Glomerular visceral epithelial cell (primary cell): ENCODE measurements at regions not wholly inside any gene's neighbourhood (a gene's known extent, or its start where the extent isn't known, plus 50 kb on each side); places are given as distances from the start of the nearest gene placed in this dataset.
"Not testable (repeated sequence)": the region's sequence is repeated elsewhere in the genome, so short reads cannot be mapped to it uniquely, and the experiment has no call there.

Experiments used
- DNase-seq: peaks from one replicate; pipeline ENCODE4 v3.0.0-alpha.2; 2016; ENCODE audit errors: extremely low spot score

- DNase-seq, result no peak
Observed at GRCh38 chr13:90321281-90321931, 1026.1 kb upstream of the MIR17HG start.

- no peak for DNase-seq
Observed at GRCh38 chr13:90329641-90330040, 1017.8 kb upstream of the MIR17HG start.

GRCh38 chr13:90331974-90332373 is 1015.5 kb upstream of the MIR17HG start:
- no peak for DNase-seq

- no peak for DNase-seq
Observed at GRCh38 chr13:90336507-90336906, 1011.0 kb upstream of the MIR17HG start.

GRCh38 chr13:90341348-90341747 is 1006.1 kb upstream of the MIR17HG start:
- DNase-seq, result not testable (repeated sequence)

GRCh38 chr13:90348477-90349136 is 998.9 kb upstream of the MIR17HG start:
- not testable (repeated sequence) for DNase-seq

DNA sequence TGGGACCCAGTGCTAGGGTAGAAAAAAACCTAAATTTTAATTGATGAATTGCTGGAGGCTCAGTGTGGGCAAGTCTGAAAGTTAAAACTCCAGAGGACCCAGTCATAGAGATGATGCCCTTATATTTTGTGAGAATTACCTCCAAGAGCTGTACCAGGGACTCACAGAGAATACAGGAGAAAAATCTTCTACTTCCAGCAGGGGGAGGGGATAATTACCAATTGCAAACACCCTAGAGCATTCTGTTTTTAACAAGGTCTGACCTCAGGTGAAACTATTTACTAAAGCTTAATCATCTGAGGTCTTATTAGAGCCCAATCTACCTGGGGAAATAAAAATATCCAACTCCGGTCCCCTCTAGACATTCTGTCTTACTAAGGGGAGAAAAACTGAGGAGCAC is 994.7 kb upstream of the MIR17HG start:
- DNase-seq, result no peak

DNA sequence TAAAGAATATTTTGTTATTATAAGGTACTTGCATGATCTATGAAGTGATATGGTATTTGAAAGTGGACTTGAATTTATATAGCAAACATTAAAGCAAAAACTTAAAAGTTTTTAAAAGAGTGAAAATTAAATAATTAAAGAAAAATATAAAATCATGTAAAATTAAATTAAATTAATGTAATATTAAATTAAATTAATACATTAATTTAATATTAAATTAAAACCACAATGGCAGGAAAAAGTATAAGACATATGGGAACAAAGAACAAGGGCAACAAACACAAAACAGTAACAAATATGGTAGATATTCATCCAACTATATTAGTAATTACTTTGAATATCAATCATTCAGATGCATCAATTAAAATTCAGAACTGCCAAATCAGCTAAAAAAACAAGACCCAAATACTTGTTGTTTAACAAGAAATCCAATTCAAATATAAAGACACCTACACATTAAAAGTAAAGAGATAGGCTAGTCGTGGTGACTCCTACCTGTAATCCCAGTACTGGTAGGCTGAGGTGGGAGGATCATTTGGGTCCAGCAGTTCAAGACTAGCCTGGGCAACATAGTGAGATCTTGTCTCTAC is 992.2 kb upstream of the MIR17HG start:
- DNase-seq, result no peak

GRCh38 chr13:90360785-90361184 is 986.7 kb upstream of the MIR17HG start:
- DNase-seq, result no peak

DNA sequence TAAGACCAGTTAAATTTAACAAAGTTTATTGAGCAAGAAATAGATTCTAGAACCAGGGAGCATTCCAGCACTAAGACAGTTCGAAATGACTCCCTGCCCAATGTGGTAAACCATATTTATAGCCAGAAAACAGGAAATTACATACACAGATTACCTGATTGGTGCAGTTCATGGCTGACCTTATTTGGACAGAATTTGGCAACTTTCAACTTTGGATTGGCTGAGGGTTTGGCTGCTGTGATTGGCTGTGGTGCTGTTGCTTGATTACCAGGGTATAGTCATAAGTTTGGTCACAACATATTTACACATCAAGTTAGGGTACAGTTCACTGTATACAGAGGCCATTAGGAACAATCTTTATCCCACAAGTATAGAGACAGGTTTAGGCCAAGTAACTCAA is 984.8 kb upstream of the MIR17HG start:
- no peak for DNase-seq

- no peak for DNase-seq
Observed at GRCh38 chr13:90365130-90365529, 982.4 kb upstream of the MIR17HG start.

- no peak for DNase-seq
Observed at GRCh38 chr13:90374168-90374567, 973.3 kb upstream of the MIR17HG start.

- no peak for DNase-seq
Observed at GRCh38 chr13:90375851-90376250, 971.6 kb upstream of the MIR17HG start.

GRCh38 chr13:90382425-90382824 is 965.1 kb upstream of the MIR17HG start:
- no peak for DNase-seq

GRCh38 chr13:90385781-90386489 is 961.6 kb upstream of the MIR17HG start:
- DNase-seq, result no peak

DNA sequence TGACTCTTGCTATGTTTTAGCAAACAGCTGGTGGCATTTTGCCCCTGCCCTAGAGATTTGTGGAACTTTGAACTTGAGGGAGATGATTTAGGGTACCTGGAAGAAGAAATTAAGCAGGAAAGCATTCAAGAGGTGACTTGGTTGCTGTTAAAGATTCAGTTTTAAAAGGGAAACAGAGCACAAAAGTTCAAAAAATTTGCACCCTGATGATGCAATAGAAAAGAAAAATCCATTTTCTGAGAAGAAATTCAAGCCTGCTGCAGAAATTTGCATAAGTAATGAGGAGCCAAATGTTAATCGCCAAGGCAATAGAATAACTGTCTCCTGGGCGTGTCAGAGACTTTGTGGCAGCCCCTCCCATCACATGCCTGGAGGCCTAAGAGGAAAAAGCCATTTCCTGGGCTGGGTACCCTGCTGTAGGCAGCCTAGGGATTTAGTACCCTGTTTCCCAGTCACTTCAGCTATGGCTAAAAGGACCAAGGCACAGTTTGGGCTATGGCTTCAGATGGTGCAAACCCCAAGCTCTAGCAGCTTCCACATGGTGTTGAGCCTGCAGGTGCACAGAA is 958.5 kb upstream of the MIR17HG start:
- DNase-seq, result no peak

GRCh38 chr13:90389537-90389936 is 958.0 kb upstream of the MIR17HG start:
- DNase-seq, result no peak

- no peak for DNase-seq
Observed at GRCh38 chr13:90393408-90393807, 954.1 kb upstream of the MIR17HG start.

DNA sequence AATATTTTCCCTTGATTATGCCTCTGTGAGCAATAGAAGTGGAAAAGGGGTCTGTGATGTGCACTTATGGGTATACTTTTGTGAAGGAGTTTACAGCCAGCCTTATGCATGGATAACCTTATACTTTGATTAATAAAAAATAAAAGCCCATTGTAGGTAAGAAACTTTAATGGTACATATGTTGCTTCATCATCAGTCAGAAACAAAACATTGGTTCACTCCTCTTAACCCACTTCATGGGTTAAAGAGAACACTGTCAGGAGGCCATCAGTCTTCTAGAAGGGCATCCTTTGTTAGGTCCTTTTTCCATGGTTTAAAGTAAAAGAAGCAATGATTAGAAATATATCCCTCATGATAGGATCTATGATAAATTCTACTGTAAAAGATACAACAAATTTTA is 952.1 kb upstream of the MIR17HG start:
- DNase-seq, result no peak

- DNase-seq, result no peak
Observed at GRCh38 chr13:90395846-90396245, 951.6 kb upstream of the MIR17HG start.

- no peak for DNase-seq
Observed at GRCh38 chr13:90396266-90396665, 951.2 kb upstream of the MIR17HG start.

GRCh38 chr13:90397503-90397902 is 950.0 kb upstream of the MIR17HG start:
- no peak for DNase-seq
